ENCODE measurements at regions not wholly inside any gene's neighbourhood (a gene's known extent, or its start where the extent isn't known, plus 50 kb on each side); places are given as distances from the start of the nearest gene placed in this dataset.

GRCh38 chr6:96725296-96725695 lies 112.0 kb downstream of the GPR63 start:
- H3K27ac Mint-ChIP-seq = no peak overlapping the region
- H3K36me3 Mint-ChIP-seq = no peaks in the 10 kb centered on the region
- CTCF ChIA-PET = no interaction called here
- H3K4me3 Mint-ChIP-seq = no peak overlapping the region
- DNase-seq (ENCODE audit: low spot score) (no peak), ATAC-seq (no peak)
- H3K9me3 Mint-ChIP-seq = no peaks in the 10 kb centered on the region
- H3K27me3 Mint-ChIP-seq (ENCODE audit: low read depth) = no peaks in the 10 kb centered on the region
- no peak for TF ChIP-seq PREB (CRISPR knock-in tag; IDR thresholded peaks at IDR 0.05; ENCODE audit: borderline replicate concordance)
- no peak for TF ChIP-seq SP1 (CRISPR knock-in tag; conservative IDR thresholded peaks at IDR 0.05)
- H3K4me1 Mint-ChIP-seq = no peaks in the 10 kb centered on the region
- POLR2A ChIA-PET = no interaction called here

GRCh38 chr6:96724641-96725040 lies 112.6 kb downstream of the GPR63 start:
- DNase-seq (ENCODE audit: low spot score) (no peak), ATAC-seq (peak; percentile 60)
- no peak overlapping the region for H3K27ac Mint-ChIP-seq
- no peak for TF ChIP-seq ZNF138 (CRISPR knock-in tag; conservative IDR thresholded peaks at IDR 0.05)
- TF ChIP-seq, protein P1, sequence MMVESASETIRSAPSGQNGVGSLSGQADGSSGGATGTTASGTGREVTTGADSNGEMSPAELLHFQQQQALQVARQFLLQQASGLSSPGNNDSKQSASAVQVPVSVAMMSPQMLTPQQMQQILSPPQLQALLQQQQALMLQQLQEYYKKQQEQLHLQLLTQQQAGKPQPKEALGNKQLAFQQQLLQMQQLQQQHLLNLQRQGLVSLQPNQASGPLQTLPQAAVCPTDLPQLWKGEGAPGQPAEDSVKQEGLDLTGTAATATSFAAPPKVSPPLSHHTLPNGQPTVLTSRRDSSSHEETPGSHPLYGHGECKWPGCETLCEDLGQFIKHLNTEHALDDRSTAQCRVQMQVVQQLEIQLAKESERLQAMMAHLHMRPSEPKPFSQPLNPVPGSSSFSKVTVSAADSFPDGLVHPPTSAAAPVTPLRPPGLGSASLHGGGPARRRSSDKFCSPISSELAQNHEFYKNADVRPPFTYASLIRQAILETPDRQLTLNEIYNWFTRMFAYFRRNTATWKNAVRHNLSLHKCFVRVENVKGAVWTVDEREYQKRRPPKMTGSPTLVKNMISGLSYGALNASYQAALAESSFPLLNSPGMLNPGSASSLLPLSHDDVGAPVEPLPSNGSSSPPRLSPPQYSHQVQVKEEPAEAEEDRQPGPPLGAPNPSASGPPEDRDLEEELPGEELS (CRISPR knock-in tag; IDR thresholded peaks at IDR 0.05) = no peak
- TF ChIP-seq, protein P2, sequence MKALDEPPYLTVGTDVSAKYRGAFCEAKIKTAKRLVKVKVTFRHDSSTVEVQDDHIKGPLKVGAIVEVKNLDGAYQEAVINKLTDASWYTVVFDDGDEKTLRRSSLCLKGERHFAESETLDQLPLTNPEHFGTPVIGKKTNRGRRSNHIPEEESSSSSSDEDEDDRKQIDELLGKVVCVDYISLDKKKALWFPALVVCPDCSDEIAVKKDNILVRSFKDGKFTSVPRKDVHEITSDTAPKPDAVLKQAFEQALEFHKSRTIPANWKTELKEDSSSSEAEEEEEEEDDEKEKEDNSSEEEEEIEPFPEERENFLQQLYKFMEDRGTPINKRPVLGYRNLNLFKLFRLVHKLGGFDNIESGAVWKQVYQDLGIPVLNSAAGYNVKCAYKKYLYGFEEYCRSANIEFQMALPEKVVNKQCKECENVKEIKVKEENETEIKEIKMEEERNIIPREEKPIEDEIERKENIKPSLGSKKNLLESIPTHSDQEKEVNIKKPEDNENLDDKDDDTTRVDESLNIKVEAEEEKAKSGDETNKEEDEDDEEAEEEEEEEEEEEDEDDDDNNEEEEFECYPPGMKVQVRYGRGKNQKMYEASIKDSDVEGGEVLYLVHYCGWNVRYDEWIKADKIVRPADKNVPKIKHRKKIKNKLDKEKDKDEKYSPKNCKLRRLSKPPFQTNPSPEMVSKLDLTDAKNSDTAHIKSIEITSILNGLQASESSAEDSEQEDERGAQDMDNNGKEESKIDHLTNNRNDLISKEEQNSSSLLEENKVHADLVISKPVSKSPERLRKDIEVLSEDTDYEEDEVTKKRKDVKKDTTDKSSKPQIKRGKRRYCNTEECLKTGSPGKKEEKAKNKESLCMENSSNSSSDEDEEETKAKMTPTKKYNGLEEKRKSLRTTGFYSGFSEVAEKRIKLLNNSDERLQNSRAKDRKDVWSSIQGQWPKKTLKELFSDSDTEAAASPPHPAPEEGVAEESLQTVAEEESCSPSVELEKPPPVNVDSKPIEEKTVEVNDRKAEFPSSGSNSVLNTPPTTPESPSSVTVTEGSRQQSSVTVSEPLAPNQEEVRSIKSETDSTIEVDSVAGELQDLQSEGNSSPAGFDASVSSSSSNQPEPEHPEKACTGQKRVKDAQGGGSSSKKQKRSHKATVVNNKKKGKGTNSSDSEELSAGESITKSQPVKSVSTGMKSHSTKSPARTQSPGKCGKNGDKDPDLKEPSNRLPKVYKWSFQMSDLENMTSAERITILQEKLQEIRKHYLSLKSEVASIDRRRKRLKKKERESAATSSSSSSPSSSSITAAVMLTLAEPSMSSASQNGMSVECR (CRISPR knock-in tag; IDR thresholded peaks at IDR 0.05; ENCODE audit: borderline replicate concordance) = no peak
- H3K4me3 Mint-ChIP-seq = no peak overlapping the region
- ChIA-PET POLR2A (no interaction called here), CTCF (no interaction called here)
- H3K9me3 Mint-ChIP-seq = no peaks in the 10 kb centered on the region
- no peaks in the 10 kb centered on the region for H3K4me1 Mint-ChIP-seq
- no peaks in the 10 kb centered on the region for H3K36me3 Mint-ChIP-seq
- H3K27me3 Mint-ChIP-seq (ENCODE audit: low read depth) = no peaks in the 10 kb centered on the region

DNA sequence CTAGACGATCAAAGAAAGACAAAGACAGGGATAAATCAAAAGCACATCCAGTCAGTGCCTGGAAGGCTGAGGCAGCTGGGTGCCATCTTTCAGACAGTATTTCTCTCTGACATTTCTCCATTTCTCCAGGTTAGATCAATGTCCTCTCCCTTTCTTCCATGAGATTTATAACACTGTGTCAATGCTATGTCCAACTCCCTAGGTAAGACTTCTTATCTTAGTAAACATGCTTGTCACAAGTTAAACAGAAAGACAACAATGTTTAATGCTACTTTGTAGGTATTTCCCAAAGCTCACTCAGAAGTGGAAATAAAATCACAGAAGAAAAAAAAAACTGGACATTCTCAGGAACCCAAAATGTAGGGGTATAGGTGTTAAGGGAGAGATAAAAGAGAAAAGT lies 113.9 kb downstream of the GPR63 start:
- Mint-ChIP-seq H3K4me1 (no peaks in the 10 kb centered on the region), H3K4me3 (no peak overlapping the region), H3K27ac (no peak overlapping the region), H3K27me3 (ENCODE audit: low read depth) (no peaks in the 10 kb centered on the region), H3K9me3 (no peaks in the 10 kb centered on the region), H3K36me3 (no peaks in the 10 kb centered on the region)
- no peak for DNase-seq (ENCODE audit: low spot score)
- ChIA-PET CTCF (no interaction called here), POLR2A (no interaction called here)
- no peak for ATAC-seq
- TF ChIP-seq GTF2I (CRISPR knock-in tag; conservative IDR thresholded peaks at IDR 0.05) (no peak), NR1H2 (CRISPR knock-in tag; IDR thresholded peaks at IDR 0.05) (no peak), ZNF423 (CRISPR knock-in tag; IDR thresholded peaks at IDR 0.05) (no peak), ETV6 (CRISPR knock-in tag; IDR thresholded peaks at IDR 0.05) (no peak), NR2C2 (CRISPR knock-in tag; IDR thresholded peaks at IDR 0.05) (no peak), ZBTB21 (CRISPR knock-in tag; IDR thresholded peaks at IDR 0.05; ENCODE audit: borderline replicate concordance) (no peak), MYBL2 (CRISPR knock-in tag; IDR thresholded peaks at IDR 0.05) (no peak), TCF7 (CRISPR knock-in tag; IDR thresholded peaks at IDR 0.05; ENCODE audit: low read depth) (no peak), ZNF512 (CRISPR knock-in tag; IDR thresholded peaks at IDR 0.05; ENCODE audit: borderline replicate concordance) (no peak), NFYB (CRISPR knock-in tag; conservative IDR thresholded peaks at IDR 0.05; ENCODE audit: low read depth) (no peak)
- TF ChIP-seq, protein P3, sequence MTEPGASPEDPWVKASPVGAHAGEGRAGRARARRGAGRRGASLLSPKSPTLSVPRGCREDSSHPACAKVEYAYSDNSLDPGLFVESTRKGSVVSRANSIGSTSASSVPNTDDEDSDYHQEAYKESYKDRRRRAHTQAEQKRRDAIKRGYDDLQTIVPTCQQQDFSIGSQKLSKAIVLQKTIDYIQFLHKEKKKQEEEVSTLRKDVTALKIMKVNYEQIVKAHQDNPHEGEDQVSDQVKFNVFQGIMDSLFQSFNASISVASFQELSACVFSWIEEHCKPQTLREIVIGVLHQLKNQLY (CRISPR knock-in tag; IDR thresholded peaks at IDR 0.05) = no peak
- TF ChIP-seq, protein P4, sequence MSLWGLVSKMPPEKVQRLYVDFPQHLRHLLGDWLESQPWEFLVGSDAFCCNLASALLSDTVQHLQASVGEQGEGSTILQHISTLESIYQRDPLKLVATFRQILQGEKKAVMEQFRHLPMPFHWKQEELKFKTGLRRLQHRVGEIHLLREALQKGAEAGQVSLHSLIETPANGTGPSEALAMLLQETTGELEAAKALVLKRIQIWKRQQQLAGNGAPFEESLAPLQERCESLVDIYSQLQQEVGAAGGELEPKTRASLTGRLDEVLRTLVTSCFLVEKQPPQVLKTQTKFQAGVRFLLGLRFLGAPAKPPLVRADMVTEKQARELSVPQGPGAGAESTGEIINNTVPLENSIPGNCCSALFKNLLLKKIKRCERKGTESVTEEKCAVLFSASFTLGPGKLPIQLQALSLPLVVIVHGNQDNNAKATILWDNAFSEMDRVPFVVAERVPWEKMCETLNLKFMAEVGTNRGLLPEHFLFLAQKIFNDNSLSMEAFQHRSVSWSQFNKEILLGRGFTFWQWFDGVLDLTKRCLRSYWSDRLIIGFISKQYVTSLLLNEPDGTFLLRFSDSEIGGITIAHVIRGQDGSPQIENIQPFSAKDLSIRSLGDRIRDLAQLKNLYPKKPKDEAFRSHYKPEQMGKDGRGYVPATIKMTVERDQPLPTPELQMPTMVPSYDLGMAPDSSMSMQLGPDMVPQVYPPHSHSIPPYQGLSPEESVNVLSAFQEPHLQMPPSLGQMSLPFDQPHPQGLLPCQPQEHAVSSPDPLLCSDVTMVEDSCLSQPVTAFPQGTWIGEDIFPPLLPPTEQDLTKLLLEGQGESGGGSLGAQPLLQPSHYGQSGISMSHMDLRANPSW (CRISPR knock-in tag; conservative IDR thresholded peaks at IDR 0.05; ENCODE audit: low read depth) = no peak

Measured in WTC11 (cell line).